ENCODE measurements at regions not wholly inside any gene's neighbourhood (a gene's known extent, or its start where the extent isn't known, plus 50 kb on each side); places are given as distances from the start of the nearest gene placed in this dataset.

DNA sequence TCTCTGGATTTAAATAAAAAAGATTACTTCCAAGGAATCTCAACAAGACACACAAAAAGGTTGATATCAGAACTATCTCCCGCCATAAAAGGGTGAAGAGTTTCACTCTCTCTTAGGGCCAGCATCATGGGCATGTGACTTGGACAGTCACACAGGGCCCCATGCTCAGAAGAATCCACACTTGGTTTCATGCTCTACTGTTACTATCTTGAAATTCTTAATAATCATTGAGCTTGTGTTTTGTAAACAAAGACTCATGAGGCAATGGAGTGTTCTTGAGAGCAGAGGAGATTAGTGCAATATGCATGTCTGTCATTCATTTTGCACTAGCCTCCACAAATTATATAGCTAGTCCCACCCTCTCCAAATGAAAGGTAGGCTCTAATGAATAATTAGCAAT, 58.4 kb downstream of the HMHB1 start:
- DNase-seq: no peak

DNA sequence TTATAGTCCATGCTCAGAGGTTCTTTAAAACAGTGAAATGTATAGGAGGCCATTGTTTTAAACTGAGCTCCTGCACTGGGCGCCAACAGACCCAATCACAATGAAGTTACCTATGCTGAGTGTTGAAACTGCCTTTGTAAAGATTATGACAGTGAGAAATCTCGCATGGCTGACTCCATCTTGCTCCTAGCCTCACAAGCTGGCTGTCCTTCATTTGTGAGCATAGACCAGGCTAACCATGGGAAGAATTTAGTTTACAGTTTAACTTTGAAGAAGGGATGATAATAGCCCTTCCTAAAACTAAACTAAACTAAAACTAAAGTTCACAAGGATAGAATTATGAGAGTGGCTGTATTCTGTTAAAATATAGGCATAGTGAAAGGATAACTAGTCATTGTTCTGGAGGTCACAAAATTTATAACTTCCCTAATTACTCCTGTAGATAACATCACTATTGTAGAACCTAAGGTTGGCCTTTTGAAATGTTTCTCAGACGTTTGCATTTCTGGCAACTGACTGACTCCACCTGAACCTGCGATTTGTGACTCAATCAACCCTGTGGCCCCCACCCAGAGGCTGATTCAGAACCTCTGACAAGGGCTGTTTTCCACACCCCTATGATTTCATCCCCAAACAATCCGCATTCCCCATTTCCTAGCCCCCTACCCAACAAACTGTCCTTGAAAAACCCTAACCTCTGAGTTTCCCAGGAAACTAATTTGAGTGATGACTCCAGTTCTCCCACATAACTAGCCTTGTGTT, 59.1 kb downstream of the HMHB1 start:
- DNase-seq: no peak

DNA sequence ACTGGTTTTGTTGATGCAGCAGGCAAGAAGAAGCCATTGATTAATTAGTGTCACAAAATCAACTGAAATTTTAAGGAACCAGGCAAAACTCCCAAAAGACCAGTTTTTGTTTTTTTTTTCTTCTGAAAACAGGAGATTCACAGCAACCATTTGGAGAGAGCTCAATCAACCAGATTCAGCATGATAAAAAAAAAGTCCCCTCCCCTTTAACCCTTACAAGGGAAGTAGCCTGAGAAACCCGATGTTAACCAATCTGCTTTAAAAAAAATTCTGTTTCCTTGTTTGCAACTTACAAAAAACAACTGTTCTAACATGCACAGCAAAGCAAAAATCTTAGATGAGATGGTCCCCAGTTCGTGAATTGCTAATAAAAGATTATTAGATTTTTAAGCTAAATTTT, 59.7 kb downstream of the HMHB1 start:
- no peak for DNase-seq

DNA sequence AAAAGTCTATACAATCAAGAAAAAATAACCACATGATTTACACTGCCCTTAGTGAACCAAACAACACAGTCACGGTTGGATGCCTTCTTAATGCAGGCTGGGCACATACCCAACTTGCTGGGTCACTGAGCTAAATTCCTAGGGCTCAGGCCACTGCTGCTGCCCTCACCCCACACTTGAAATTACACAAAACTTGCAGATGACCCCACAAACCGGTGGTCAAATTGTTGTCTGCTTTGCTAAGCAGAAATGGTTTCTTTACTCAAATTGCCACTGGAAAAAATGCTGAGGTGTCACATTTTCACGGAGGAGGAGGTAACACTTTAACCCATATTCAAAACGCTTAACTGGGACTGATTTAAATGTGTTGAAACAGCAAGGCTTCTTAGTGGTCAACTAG, 62.4 kb downstream of the HMHB1 start:
- DNase-seq: no peak

DNA sequence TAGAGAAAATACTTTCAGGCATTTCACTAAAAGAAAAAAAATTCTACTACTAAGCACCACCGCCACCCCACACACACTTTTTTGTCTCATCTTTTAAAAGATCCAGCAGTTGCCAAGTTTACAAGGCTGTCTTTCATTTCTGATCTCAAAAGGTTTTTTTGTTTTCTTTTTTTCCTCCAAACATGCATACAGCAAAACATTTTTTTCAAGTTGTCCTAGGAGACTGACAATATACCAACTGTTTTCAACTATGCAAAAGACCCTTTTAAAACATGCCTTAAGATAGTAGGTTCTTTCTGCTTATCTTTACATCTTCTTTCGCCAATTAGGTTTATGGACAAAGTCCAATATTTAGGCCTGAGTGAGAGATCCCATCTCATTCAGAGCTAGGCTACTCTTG, 65.2 kb downstream of the HMHB1 start:
- no peak for DNase-seq

DNA sequence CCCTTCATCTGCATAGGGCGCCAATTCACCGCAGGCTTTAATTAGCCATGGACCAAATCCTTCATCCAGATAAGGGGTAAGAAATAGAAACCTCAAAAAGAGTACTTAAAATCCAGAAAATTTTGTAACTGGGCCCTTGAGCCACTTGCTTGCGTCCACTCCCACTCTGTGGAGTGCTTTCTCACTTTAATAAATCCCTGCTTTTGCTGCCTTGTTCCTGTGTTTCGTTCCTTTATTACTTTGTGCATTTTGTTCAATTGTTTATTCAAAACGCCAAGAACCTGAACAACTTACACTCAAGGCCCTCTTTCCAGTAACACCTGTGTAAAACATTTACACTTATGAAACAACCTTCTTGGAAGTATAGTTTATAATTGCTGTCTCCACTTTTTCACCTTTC, 66.5 kb downstream of the HMHB1 start:
- DNase-seq: no peak

DNA sequence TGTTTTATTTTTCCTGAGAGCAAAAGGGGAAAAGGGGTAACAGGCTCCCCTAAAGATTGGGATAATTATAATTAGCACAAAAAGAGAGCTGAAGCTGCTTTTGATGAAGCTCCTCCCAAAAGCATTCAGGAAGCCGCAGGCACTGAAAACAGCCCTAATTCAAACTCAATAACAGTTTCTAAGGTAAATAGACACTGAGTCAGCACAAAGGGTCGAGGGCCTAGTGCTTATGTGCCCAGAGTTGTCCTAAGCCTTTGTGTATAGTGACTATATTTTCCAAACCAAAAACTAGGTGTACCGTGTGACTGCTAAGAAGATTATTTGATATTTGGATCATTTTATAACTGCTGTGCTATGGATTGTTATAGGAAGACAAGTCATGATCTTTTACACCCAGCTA, 67.7 kb downstream of the HMHB1 start:
- no peak for DNase-seq

DNA sequence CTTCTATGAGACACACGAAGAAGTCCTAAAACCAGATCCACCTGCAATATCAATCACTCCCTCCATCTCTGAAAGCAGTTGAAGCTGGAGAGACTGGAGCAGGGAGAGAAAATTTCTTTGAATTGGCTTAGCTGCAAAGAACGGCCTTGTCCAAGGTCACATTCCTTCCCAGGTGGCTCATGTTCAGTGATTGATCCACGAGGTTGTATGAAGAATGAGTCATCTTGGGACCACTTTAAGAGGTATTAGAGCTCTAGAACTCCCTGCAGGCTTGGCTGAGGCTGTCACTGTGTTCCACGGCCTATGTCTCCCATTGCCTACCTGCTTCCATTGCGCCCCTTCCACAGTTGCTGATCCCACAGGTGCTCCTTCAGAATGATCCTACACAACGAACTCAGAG, 68.2 kb downstream of the HMHB1 start:
- DNase-seq: no peak

DNA sequence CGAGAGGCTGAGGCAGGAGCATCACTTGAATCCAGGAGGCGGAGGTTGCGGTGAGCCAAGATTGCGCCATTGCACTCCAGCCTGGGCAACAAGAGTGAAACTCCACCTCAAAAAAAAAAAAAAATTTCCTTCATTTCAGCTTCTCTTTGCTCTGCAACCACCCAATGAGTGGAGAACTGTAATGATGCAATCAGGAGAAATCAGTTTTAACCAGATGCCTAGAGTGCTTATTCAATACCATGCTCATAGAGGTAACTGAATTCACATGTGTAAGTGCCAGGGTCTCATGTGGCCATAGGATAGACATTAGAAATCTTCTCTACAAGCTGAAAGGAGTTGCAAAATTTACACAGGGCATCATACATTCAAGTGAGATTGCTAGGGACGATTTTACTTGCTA, 70.6 kb downstream of the HMHB1 start:
- no peak for DNase-seq

DNA sequence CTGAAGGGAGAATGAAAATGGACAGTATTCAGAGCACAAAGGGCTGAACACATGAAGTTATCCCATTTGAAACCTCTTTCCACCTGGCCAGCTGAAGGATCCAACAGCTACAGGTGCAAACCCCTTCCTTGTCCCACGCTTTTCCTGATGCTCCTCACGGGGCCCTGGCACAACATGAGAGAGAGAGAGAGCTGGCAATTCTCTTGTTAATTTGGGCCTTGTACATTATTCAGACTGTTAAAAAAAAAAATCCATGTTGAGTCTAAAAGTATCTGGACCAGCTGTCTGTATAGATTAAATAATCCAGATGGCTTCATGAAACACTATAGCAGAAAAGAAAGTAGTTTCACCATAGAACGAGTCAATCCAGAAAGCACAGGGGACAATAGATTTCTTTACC, 74.1 kb downstream of the HMHB1 start:
- peak; percentile 55 for DNase-seq

DNA sequence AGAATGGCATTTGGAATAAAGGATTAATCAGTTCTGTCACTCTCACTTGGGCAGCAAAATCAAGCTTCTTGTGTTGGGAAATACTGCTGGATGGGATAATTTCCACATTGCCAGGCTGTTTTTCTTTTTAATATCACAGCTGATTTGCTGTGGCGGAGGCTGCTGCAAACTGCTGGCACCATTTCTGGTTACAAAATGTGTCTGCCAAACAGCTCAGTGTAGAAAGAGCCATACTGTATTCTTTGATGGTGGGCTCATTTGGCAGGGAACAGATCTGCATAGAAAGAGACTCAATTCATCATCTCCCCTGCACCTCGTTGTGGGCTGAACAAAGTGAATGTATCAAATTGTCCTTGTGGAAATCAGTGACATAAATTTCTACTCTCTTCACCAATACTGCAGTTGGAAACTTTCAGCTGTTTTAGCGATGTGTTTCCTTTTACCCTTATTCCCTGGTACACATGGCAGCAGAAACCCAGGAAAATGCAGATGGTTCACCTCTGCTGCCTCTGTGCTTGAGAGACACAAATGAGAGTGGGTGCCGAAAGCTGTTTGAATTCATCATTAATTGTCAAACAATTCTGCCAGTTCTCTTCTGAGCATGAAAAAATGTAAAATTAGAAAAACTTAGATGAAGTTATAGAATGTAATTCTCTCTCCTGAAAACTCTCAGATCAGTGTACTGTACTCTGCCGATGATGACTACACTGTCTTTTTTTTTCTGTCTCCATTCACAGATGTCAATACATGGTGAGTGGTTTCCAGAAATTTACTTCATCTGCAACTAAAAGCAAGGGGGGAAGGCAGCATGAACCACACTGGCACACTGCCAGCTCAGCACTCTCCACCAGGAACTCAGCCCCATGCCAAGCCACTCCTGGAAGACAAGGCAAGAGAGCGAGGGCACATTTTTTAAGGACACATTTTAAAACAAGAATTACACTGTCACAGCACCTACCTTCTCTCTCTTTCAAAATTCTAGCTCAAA, 75.0 kb downstream of the HMHB1 start:
- DNase-seq: peak; percentile 38

DNA sequence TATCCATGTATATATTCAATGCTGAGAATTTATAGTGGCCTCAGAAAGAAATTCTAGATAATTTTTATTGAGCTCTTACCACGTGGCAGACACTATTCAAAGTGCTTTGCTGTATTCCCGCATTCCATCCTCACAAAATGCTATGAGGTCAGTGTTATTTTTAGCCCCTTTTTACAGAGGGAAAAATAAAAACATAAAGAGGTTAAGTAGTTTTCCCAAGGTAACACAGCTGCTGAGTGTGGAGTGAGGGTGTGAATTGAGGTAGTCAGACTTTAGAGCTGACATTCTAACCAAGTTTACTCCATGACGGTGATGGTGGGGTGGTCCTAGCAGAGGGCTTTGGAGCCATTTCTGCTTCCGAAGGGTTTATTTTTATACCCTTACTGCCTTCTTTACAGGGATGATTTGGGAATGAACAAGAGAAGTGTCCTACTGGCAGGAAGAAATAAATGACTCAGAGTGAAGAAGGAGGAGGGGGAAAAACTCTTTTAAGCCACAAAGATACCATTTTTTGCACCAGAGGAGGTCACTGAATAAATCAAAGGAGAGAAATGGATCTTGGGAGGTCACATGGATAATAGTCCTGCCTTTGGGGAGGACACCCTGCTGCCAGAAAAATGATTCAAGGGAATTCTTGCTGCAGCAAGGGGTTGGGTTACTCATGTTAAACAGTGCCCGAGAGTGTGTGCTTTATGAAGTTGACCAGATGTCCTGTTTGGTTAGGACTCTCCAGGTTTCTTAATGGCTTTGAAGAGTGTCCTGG, 76.1 kb downstream of the HMHB1 start:
- DNase-seq: peak; percentile 39

DNA sequence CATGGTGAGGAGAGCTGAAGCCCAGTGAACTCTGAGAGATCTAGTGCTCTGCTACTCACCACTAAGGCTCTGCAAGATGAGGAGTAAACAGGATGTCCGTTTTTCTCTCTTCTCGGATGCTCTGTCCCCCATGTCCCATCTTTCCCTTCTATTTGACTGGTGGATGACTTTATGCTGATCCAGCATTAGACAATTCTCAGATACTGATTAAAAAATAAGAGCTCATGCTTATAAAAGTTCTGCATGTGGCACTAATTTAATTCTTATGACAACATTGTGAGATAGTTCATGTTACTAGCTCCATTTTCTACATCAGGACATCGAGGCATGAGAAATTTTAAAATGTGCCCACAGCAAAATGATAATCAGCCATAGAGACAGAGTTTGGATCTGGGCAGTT, 77.0 kb downstream of the HMHB1 start:
- peak; percentile 21 for DNase-seq

DNA sequence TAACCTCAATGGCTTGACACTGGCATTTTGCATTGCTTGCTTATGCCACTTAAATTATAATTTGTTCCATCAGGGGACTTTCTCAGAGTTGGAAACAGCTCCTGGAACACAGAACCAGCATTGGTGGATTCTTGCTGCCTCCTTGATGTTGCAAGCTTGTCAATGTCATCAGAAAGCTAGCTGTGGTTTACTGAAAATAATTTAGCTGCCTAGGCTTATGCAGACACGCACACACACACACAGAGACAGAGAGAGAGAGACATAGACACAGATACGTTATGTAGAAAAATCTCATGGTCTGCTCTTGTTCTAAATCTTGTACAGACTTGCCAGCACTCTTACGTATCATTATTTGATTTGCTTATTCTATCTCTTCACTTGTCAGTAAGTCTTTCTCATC, 78.0 kb downstream of the HMHB1 start:
- DNase-seq: peak; percentile 87

DNA sequence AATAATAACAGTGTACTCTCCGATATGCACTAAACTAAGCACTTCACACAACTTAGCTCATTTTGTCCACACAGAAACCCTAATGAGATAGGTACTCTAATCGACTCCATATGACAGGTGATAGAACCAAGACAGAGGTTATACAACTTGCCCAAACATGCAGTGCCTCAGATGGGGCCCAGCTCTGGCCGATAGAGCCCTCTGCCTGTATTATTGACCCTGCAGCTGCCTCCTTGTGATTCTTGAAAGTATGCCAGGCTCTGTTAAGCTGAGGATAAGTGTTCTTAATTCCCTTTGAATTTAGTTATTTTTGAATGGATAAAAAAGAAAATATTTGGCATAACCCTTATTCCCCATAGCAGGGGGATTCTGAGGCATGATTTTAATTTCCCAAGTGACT, 78.5 kb downstream of the HMHB1 start:
- DNase-seq: no peak

DNA sequence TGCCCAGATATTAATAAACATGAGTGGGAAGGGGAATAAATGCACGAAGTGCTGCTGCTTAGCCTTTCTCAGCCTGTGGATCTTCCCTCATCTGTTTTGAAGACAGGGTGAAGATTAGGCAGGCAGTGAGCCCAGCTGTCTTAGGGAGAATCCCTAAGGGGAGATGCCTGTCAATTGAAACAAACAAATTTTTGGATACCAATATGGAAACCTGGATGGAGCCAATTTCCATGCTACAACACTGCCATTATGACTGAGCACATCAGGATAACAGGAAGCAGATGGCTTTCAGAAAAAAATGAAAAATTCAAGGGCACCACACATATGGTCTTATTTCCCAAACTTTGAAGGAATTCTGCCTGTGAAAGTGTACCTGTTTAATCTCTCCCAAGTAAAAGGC, 80.3 kb downstream of the HMHB1 start:
- peak; percentile 53 for DNase-seq

DNA sequence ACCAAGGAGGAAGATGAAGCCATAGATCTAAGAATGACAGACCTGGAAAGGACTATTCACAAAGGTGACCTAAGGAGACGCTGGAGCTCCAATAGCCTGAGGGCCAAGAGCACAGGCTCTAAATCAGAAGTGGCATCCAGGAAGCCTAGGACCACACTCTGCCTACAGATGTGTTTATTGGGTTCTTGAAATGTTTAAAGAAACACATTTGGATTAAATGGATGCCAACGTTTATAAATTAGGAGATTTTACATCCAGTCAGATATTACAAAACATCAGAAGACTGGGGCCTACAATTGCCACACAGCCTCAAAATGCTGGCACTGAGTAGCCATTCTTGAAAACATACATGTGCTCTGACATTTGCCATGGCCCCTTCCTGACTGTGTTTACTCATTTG, 80.9 kb downstream of the HMHB1 start:
- DNase-seq: no peak

DNA sequence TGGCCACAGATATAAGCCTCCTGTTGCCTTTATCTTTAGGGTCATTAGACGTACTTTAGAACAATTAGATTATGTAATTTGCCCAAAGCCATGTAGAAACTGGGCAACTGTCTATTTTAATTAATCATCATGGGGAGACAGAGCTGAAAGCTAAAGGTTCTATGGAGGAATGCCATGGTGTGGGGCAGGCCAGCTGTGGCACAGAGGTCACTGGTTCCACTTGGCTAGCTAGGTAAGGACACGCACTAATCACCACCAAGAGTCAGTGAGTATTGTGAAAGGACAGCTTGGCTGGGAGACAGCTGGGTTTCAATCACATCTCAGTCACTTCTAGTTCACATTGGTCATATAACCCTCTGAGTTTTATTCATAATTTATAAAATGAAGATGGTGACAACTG, 81.7 kb downstream of the HMHB1 start:
- DNase-seq: no peak

DNA sequence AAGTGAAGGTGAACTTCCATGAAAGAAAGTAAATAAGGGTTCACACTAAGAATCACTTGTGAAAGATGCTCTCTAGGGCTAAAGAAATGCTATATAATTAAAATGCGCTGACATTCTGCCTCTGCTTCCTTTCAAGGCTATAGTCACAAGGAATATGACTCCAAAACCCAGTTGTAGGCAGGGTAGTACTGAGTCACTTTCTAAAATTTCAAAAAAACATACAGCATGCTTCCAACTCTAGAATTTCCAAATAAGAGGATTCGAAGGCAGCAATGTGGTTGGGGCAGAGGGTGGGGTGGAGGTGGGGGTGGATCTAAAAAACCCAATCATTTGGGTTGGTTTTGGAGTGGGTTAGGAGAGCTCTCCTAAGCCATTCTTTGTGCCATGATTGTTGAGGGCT, 84.6 kb downstream of the HMHB1 start:
- no peak for DNase-seq

DNA sequence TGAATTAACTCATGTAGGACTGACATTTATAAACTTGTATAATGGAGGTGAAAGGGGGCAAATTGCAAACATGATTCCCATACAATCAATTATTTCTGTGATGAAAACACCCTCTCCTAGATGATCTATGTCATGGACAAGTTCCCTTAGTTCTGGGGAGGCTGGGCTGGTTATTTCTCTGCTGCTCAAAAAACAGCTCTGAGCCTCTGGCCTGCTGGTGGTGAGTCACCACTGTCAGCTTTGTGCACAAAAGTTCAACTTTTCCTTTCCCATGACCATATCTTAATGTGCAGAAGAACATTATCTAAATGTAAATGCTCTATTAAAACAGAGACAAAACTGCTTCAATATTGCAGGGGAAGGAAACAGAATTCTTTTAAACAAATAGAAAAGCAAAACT, 85.0 kb downstream of the HMHB1 start:
- DNase-seq: no peak

DNA sequence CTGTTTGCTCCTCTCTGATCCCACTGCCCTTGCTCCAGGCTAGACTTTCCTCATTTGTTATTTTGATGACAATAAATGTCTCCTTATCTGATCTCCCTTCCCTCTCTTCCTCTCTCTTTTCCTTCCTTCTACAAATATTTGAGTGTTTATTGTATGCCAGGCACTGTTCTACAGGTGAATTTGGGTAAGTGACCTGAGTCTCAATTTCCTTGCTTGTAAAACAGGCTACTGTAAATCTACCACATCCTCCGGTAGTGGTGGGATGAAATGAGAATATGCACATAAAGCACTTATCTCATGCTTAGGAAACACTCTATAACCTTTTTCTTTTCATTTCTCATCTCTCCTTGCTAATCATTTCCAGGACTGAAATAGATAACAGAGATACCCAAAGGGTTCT, 86.4 kb downstream of the HMHB1 start:
- no peak for DNase-seq

DNA sequence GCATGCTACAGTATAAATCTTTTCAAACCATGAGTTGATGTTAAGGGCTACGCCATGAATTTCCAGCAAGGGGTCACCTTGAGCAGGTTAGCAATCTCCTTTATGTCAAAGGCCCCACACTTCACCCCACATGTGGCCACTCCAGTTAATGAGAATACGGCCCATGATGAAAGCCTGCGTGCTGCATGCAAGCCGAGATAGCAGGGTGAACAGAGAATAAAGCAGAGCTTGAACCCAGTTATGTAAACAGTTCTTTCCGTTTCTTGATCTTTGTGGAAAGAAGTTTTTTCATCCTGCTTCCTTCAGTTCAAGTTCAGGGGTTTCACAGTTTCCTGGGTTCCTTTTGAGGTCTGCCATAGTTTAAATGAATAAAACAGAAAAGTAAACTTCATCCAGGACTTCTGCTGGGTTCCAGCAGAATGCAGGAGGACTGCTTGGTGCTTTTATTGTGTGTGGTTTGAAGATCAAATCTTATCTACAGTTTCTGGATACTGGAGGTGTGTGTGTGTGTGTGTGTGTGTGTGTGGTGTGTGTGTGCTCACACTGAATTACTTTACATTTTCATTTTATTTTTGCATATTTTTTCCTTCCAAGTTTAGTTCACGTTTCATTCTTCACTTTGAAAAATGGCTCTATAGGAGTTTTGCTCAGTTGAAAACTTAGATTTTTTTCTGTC, 87.1 kb downstream of the HMHB1 start:
- no peak for DNase-seq
